ENCODE measurements at regions not wholly inside any gene's neighbourhood (a gene's known extent, or its start where the extent isn't known, plus 50 kb on each side); places are given as distances from the start of the nearest gene placed in this dataset.

DNA sequence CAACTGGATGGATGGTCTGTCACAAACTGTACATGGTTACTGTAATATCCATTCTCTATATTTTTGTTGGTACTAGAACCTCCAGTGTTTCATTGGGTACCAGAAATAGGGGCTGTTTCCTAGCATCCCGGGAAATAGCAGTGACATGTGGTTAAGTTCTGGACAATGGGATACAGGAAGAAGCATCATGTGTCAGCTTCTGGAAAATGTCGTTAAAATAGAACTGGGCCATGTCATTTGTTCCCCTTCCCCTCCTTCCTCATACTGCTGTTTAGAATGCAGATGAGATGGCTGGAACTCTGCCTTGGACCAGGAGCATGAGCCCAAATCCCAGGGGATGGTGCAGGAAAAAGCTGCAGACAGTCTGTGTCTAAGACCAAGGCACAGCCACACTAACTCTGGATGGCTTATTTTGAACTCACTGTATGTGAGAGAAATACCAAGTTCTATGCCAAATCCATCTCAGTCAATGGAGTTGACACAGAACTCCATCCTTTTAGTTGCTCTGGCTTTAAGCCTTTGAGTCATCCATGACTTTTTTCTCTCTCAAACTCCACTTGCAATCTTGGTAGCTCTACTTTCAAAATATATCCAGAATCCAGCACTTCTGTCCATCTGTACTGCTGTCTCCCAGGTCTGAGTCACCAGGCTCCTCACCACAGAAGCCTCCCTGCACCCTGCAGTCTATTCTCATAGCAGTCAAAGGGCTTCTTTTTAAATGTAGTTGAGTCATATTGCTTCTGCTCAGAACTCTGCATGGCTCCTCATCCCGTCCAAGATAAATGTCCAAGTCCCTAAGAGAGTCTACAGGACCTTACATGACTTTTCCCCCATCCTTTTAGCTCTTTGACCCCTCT, 184.2 kb downstream of the NSG2 start:
- Histone ChIP-seq H3K9me3 (ENCODE audit: control insufficient read depth in 4 of 4, insufficient read depth in 3 of 4, low read length in 3 of 4) (no peaks in the 10 kb centered on the region), H3K9ac (ENCODE audit: insufficient read depth in 1 of 2, low read length in 2 of 2) (no peak overlapping the region), H3K36me3 (ENCODE audit: control insufficient read depth in 4 of 4, insufficient read depth in 4 of 4, low read length in 4 of 4) (no peaks in the 10 kb centered on the region), H3K4me1 (ENCODE audit: control insufficient read depth in 5 of 5, insufficient read depth in 5 of 5, low read length in 5 of 5) (peaks cover 0 to 20% (median 0%) of the 10 kb centered on the region in 5 donors), H3K27ac (ENCODE audit: low read depth in 1 of 2, low read length in 1 of 2) (no peak overlapping the region), H3K27me3 (ENCODE audit: control insufficient read depth in 3 of 3, insufficient read depth in 3 of 3, low read length in 2 of 3) (no peaks in the 10 kb centered on the region), H3K4me3 (no peak overlapping the region)
- 62% methylated on average over 3 of the region's 3 CpGs for WGBS, 2 donors
- TF ChIP-seq, protein P1, sequence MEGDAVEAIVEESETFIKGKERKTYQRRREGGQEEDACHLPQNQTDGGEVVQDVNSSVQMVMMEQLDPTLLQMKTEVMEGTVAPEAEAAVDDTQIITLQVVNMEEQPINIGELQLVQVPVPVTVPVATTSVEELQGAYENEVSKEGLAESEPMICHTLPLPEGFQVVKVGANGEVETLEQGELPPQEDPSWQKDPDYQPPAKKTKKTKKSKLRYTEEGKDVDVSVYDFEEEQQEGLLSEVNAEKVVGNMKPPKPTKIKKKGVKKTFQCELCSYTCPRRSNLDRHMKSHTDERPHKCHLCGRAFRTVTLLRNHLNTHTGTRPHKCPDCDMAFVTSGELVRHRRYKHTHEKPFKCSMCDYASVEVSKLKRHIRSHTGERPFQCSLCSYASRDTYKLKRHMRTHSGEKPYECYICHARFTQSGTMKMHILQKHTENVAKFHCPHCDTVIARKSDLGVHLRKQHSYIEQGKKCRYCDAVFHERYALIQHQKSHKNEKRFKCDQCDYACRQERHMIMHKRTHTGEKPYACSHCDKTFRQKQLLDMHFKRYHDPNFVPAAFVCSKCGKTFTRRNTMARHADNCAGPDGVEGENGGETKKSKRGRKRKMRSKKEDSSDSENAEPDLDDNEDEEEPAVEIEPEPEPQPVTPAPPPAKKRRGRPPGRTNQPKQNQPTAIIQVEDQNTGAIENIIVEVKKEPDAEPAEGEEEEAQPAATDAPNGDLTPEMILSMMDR (IDR thresholded peaks at IDR 0.05; ENCODE audit: control extremely low read depth, extremely low read depth), result no peak
- no peak for ATAC-seq (ENCODE audit: insufficient read depth, low FRiP score)
- no peak for DNase-seq

DNA sequence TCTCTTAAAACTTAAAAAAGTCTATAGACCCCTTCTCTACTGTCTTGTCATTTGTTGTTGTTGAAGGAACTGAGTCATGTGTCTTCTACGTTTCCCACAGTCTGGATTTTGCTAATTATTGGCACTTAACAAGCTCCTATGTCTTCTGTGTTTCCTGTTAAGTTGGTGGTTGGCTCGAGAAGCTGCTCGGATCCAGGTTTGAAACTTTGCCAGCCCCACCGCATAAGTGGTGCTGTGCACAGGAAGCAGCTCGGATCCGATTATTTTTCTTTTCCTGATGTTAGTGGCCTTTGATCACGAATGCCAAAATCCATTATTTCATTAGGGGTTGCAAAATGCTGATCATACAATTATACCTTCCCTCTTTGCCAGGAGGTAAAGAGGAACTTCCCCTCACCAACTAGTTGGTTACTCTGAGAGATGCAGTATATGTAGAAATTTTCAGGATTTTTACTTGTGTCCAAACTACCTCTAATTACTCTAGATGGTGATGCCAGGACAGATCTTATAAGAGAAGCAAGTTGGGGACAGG, 186.5 kb downstream of the NSG2 start:
- TF ChIP-seq, protein P1 (IDR thresholded peaks at IDR 0.05; ENCODE audit: control extremely low read depth, extremely low read depth), result no peak
- Histone ChIP-seq H3K27me3 (ENCODE audit: control insufficient read depth in 3 of 3, insufficient read depth in 3 of 3, low read length in 2 of 3) (no peaks in the 10 kb centered on the region), H3K27ac (ENCODE audit: low read depth in 1 of 2, low read length in 1 of 2) (no peak overlapping the region), H3K4me3 (no peak overlapping the region), H3K9ac (ENCODE audit: insufficient read depth in 1 of 2, low read length in 2 of 2) (no peak overlapping the region), H3K4me1 (ENCODE audit: control insufficient read depth in 5 of 5, insufficient read depth in 5 of 5, low read length in 5 of 5) (peaks cover 0 to 20% (median 0%) of the 10 kb centered on the region in 5 donors), H3K36me3 (ENCODE audit: control insufficient read depth in 4 of 4, insufficient read depth in 4 of 4, low read length in 4 of 4) (no peaks in the 10 kb centered on the region), H3K9me3 (ENCODE audit: control insufficient read depth in 4 of 4, insufficient read depth in 3 of 4, low read length in 3 of 4) (no peaks in the 10 kb centered on the region)
- 8 to 29% methylated on average over 7 of the region's 7 CpGs for WGBS, 2 donors
- ATAC-seq (ENCODE audit: insufficient read depth, low FRiP score) (no peak), DNase-seq (peak; percentile 50 to 86 (median 63))

DNA sequence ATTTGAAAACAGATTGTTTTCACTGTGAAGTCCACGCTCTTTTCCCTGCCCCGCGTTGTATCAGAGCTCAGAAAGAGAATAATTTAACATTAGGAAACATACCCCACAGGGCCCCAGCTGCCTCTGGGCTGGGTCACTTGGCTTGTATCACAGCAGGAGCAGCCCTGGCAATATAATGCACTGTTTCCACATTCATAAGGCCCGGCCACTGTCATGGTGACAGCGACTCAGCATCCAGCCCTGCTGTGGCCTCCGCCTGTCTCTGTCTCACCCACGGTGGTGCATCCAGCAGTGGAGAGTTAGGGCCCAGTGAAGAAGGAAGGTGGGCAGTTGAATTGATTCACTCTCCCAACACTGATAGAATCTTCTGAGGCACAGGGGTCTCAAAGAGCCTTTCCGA, 188.9 kb downstream of the NSG2 start:
- H3K36me3 ChIP-seq (ENCODE audit: control insufficient read depth in 4 of 4, insufficient read depth in 4 of 4, low read length in 4 of 4), result no peaks in the 10 kb centered on the region
- DNase-seq, result no peak
- H3K9me3 ChIP-seq (ENCODE audit: control insufficient read depth in 4 of 4, insufficient read depth in 3 of 4, low read length in 3 of 4), result peaks cover 0 to 1% (median 0%) of the 10 kb centered on the region in 4 donors
- no peak overlapping the region for H3K4me3 ChIP-seq
- no peak for ATAC-seq (ENCODE audit: insufficient read depth, low FRiP score)
- H3K27me3 ChIP-seq (ENCODE audit: control insufficient read depth in 3 of 3, insufficient read depth in 3 of 3, low read length in 2 of 3), result no peaks in the 10 kb centered on the region
- no peak overlapping the region for H3K27ac ChIP-seq (ENCODE audit: low read depth in 1 of 2, low read length in 1 of 2)
- H3K4me1 ChIP-seq (ENCODE audit: control insufficient read depth in 5 of 5, insufficient read depth in 5 of 5, low read length in 5 of 5), result peaks cover 0 to 17% (median 0%) of the 10 kb centered on the region in 5 donors
- TF ChIP-seq, protein P1 (IDR thresholded peaks at IDR 0.05; ENCODE audit: control extremely low read depth, extremely low read depth), result no peak
- 82 to 92% methylated on average over 8 of the region's 8 CpGs for WGBS, 2 donors
- H3K9ac ChIP-seq (ENCODE audit: insufficient read depth in 1 of 2, low read length in 2 of 2), result no peak overlapping the region
